Gastroesophageal sphincter (tissue), 4 donors: ENCODE measurements at regions not wholly inside any gene's neighbourhood (a gene's known extent, or its start where the extent isn't known, plus 50 kb on each side); places are given as distances from the start of the nearest gene placed in this dataset.
A peak's percentile ranks its signal among the peaks of the same experiment; 100 is the strongest.
"Not testable (repeated sequence)": the region's sequence is repeated elsewhere in the genome, so short reads cannot be mapped to it uniquely, and the experiment has no call there.

Experiments used
- ATAC-seq: fragments of 150-250 bp; one replicate; pipeline ENCODE4 v1.9.1; 2016; ENCODE audit warnings: mild to moderate bottlenecking, moderate library complexity
- H3K27ac ChIP-seq, 4 donors: fragments of 200-600 bp; sonication (generic) in 3 of 4; 1 replicate in 3 of 4; 2 replicates in 1 of 4; pipeline ENCODE4 v1.5.1; 2016 to 2019
- H3K27me3 ChIP-seq: fragments of 200-600 bp; sonication (generic); one replicate; pipeline ENCODE4 v1.5.1; 2019
- H3K36me3 ChIP-seq, 2 donors: fragments of 200-600 bp; sonication (generic); one replicate each; pipeline ENCODE4 v1.5.1; 2019; ENCODE audit warnings: control low read depth in 1 of 2
- H3K4me1 ChIP-seq, 3 donors: fragments of 200-600 bp; sonication (generic); 1 replicate in 2 of 3; 2 replicates in 1 of 3; pipeline ENCODE4 v1.5.1; 2016 to 2019; ENCODE audit warnings: control low read depth in 2 of 3
- H3K4me3 ChIP-seq, 2 donors: fragments of 200-600 bp; sonication (generic); one replicate each; pipeline ENCODE4 v1.5.1; 2019; ENCODE audit warnings: mild to moderate bottlenecking in 1 of 2, moderate library complexity in 1 of 2
- H3K9me3 ChIP-seq, 3 donors: fragments of 200-600 bp; sonication (generic); one replicate each; pipeline ENCODE4 v1.5.1; 2017 to 2019; ENCODE audit warnings: control low read depth in 2 of 3
- CTCF ChIP-seq, 4 experiments: fragments of 200-600 bp in 2 of 4; fragments of 450-650 bp in 2 of 4; sonication (generic) in 1 of 4; IDR thresholded peaks; one replicate each; pipeline ENCODE4 v1.5.1; 2017 to 2019; ENCODE audit warnings: antibody characterized with exemption in 4 of 4, mild to moderate bottlenecking in 2 of 4, moderate library complexity in 2 of 4
- EP300 ChIP-seq: sonication (generic); formaldehyde crosslinking; IDR thresholded peaks from one replicate; pipeline ENCODE4 v1.6.1; 2017; ENCODE audit warnings: antibody characterized with exemption, mild to moderate bottlenecking
- POLR2A ChIP-seq, 2 donors: fragments of 450-650 bp; IDR thresholded peaks; one replicate each; pipeline ENCODE4 v1.6.1; 2017; ENCODE audit warnings: antibody characterized with exemption in 2 of 2, mild to moderate bottlenecking in 2 of 2, moderate library complexity in 1 of 2
- POLR2AphosphoS5 ChIP-seq: sonication (generic); formaldehyde crosslinking; IDR thresholded peaks from one replicate; pipeline ENCODE4 v1.6.1; 2017; ENCODE audit warnings: antibody characterized with exemption
- WGBS, 2 donors: methylation state at CpG; one replicate each; pipeline ENCODE4 v1.1.5; 2018; ENCODE audit warnings: low coverage in 1 of 2; 5-methylcytosine and 5-hydroxymethylcytosine counted together

GRCh38 chr7:27453702-27454405, 208.8 kb downstream of the HIBADH start:
- H3K27ac ChIP-seq = no peak overlapping the region
- H3K27me3 ChIP-seq = peaks cover 18% of the 10 kb centered on the region
- no peaks in the 10 kb centered on the region for H3K36me3 ChIP-seq
- H3K4me3 ChIP-seq = no peak overlapping the region
- no peaks in the 10 kb centered on the region for H3K9me3 ChIP-seq
- H3K4me1 ChIP-seq = no peaks in the 10 kb centered on the region
- WGBS, 2 donors = 71 to 76% methylated on average over 2 to 5 of the region's 8 CpGs
- no peak for ATAC-seq
- no peak for TF ChIP-seq POLR2A (IDR thresholded peaks at IDR 0.05)

GRCh38 chr7:27457120-27457519, 205.6 kb downstream of the HIBADH start:
- WGBS, 2 donors = 19% methylated on average over 3 of the region's 16 CpGs; no CpG with 5 or more reads in 1 of the 2 donors
- H3K36me3 ChIP-seq, ATAC-seq, H3K4me3 ChIP-seq, H3K9me3 ChIP-seq, H3K27ac ChIP-seq, H3K4me1 ChIP-seq: not testable (repeated sequence)
- peaks cover 11% of the 10 kb centered on the region for H3K27me3 ChIP-seq

- not testable (repeated sequence) for ATAC-seq, H3K36me3 ChIP-seq, H3K4me3 ChIP-seq, H3K9me3 ChIP-seq, H3K4me1 ChIP-seq, H3K27ac ChIP-seq
- WGBS, 2 donors = 47 to 88% methylated on average over 10 to 13 of the region's 35 CpGs
- peaks cover 11% of the 10 kb centered on the region for H3K27me3 ChIP-seq
These were observed 204.8 kb downstream of the HIBADH start for GRCh38 chr7:27457603-27458565.

- 59 to 62% methylated on average over 4 of the region's 4 CpGs for WGBS, 2 donors
- peak overlapping the region in 2 of 4 donors; percentile 15 to 20 for H3K27ac ChIP-seq
- peak; percentile 45 for ATAC-seq
These were observed 203.5 kb downstream of the HIBADH start for GRCh38 chr7:27459021-27459730.

GRCh38 chr7:27459731-27460053, 203.0 kb downstream of the HIBADH start:
- TF ChIP-seq POLR2AphosphoS5 (peak; percentile 28), CTCF (IDR thresholded peaks at IDR 0.05) (no peak)
- H3K4me1 ChIP-seq = no peaks in the 10 kb centered on the region
- no peak overlapping the region for H3K4me3 ChIP-seq
- no peaks in the 10 kb centered on the region for H3K9me3 ChIP-seq
- 69 to 81% methylated on average over 2 of the region's 2 CpGs for WGBS, 2 donors
- peak; percentile 55 for ATAC-seq
- peaks cover 8% of the 10 kb centered on the region for H3K27me3 ChIP-seq
- H3K36me3 ChIP-seq = no peaks in the 10 kb centered on the region
- peak overlapping the region in 1 of 4 donors; percentile 15 for H3K27ac ChIP-seq

More at GRCh38 chr7:27459021-27459730, 203.5 kb downstream of the HIBADH start:
- H3K9me3 ChIP-seq = no peaks in the 10 kb centered on the region
- no peak for TF ChIP-seq EP300
- no peak for TF ChIP-seq POLR2AphosphoS5
- TF ChIP-seq CTCF (IDR thresholded peaks at IDR 0.05) = no peak
- no peak for TF ChIP-seq POLR2A (IDR thresholded peaks at IDR 0.05)
- H3K27me3 ChIP-seq = peaks cover 8% of the 10 kb centered on the region
- no peak overlapping the region for H3K4me3 ChIP-seq
- H3K4me1 ChIP-seq = no peaks in the 10 kb centered on the region
- H3K36me3 ChIP-seq = no peaks in the 10 kb centered on the region

- no peak for ATAC-seq
These were observed 200.0 kb downstream of the HIBADH start for GRCh38 chr7:27462575-27463270.

More at GRCh38 chr7:27462575-27463270, 200.0 kb downstream of the HIBADH start:
- WGBS, 2 donors = 67 to 72% methylated on average over 7 to 8 of the region's 8 CpGs
- TF ChIP-seq POLR2AphosphoS5 = no peak
- no peak for TF ChIP-seq CTCF (IDR thresholded peaks at IDR 0.05)
- TF ChIP-seq EP300 = no peak
- TF ChIP-seq POLR2A (IDR thresholded peaks at IDR 0.05) = no peak
- no peak overlapping the region for H3K4me3 ChIP-seq
- peaks cover 24% of the 10 kb centered on the region for H3K27me3 ChIP-seq
- no peaks in the 10 kb centered on the region for H3K36me3 ChIP-seq
- no peaks in the 10 kb centered on the region for H3K9me3 ChIP-seq
- H3K4me1 ChIP-seq = no peaks in the 10 kb centered on the region
- no peak overlapping the region for H3K27ac ChIP-seq
